ENCODE measurements at regions not wholly inside any gene's neighbourhood (a gene's known extent, or its start where the extent isn't known, plus 50 kb on each side); places are given as distances from the start of the nearest gene placed in this dataset.

DNA sequence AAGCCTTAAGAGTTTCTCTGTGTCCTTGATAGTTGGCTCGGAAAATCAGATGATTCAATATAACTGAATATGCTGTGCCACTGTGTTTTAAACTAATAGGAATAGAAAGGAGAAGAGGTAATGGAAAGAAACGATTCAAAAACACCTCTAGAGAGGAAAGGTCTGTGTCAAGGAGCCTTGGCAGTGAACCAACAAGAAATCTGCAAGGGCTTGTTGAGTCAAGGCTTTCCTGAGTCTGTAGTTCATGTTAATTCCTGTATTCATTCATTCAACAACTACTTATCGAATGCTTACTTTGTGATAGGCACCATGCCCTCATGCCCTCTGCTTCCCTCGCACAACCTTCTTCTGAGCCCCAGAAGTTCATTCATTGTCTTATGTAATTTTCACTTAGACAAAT lies 336.0 kb downstream of the PDHA2 start:
- H3F3A ChIP-seq (replicated peaks; ENCODE audit: low read depth), result no peaks in the 10 kb centered on the region
- no peaks in the 10 kb centered on the region for H3K36me3 ChIP-seq (ENCODE audit: insufficient read depth)
- H3K27ac Mint-ChIP-seq, result no peak overlapping the region
- no peaks in the 10 kb centered on the region for H3K27me3 Mint-ChIP-seq (ENCODE audit: insufficient read depth, low read depth, poor library complexity)
- no peaks in the 10 kb centered on the region for H3K9me2 ChIP-seq (ENCODE audit: insufficient read depth)
- ATAC-seq (no peak), DNase-seq (ENCODE audit: low spot score) (no peak)
- no peak overlapping the region for H2AFZ ChIP-seq
- H3K36me3 Mint-ChIP-seq (ENCODE audit: low read depth), result no peaks in the 10 kb centered on the region
- no peaks in the 10 kb centered on the region for H3K4me1 Mint-ChIP-seq
- no peaks in the 10 kb centered on the region for H3K4me1 ChIP-seq (ENCODE audit: insufficient read depth)
- no peak overlapping the region for H3K4me3 ChIP-seq
- H3K79me2 ChIP-seq (replicated peaks; ENCODE audit: insufficient read depth), result no peaks in the 10 kb centered on the region
- no peaks in the 10 kb centered on the region for H4K20me1 ChIP-seq (replicated peaks; ENCODE audit: insufficient read depth)
- H3K4me3 Mint-ChIP-seq, result no peak overlapping the region
- H3K4me2 ChIP-seq, result no peak overlapping the region
- H3K27ac ChIP-seq (ENCODE audit: low read depth), result no peak overlapping the region
- TF ChIP-seq, protein P1, sequence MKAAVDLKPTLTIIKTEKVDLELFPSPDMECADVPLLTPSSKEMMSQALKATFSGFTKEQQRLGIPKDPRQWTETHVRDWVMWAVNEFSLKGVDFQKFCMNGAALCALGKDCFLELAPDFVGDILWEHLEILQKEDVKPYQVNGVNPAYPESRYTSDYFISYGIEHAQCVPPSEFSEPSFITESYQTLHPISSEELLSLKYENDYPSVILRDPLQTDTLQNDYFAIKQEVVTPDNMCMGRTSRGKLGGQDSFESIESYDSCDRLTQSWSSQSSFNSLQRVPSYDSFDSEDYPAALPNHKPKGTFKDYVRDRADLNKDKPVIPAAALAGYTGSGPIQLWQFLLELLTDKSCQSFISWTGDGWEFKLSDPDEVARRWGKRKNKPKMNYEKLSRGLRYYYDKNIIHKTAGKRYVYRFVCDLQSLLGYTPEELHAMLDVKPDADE (IDR thresholded peaks at IDR 0.05), result no peak
- TF ChIP-seq EZH2phosphoT487 (IDR thresholded peaks at IDR 0.05; ENCODE audit: unreplicated experiment) (no peak), EZH2 (IDR thresholded peaks at IDR 0.05; ENCODE audit: low read depth, unreplicated experiment) (no peak), POLR2AphosphoS5 (IDR thresholded peaks at IDR 0.05; ENCODE audit: low read depth) (no peak), ZNF331 (CRISPR knock-in tag; IDR thresholded peaks at IDR 0.05; ENCODE audit: low read depth) (no peak)
- TF ChIP-seq, protein P2, sequence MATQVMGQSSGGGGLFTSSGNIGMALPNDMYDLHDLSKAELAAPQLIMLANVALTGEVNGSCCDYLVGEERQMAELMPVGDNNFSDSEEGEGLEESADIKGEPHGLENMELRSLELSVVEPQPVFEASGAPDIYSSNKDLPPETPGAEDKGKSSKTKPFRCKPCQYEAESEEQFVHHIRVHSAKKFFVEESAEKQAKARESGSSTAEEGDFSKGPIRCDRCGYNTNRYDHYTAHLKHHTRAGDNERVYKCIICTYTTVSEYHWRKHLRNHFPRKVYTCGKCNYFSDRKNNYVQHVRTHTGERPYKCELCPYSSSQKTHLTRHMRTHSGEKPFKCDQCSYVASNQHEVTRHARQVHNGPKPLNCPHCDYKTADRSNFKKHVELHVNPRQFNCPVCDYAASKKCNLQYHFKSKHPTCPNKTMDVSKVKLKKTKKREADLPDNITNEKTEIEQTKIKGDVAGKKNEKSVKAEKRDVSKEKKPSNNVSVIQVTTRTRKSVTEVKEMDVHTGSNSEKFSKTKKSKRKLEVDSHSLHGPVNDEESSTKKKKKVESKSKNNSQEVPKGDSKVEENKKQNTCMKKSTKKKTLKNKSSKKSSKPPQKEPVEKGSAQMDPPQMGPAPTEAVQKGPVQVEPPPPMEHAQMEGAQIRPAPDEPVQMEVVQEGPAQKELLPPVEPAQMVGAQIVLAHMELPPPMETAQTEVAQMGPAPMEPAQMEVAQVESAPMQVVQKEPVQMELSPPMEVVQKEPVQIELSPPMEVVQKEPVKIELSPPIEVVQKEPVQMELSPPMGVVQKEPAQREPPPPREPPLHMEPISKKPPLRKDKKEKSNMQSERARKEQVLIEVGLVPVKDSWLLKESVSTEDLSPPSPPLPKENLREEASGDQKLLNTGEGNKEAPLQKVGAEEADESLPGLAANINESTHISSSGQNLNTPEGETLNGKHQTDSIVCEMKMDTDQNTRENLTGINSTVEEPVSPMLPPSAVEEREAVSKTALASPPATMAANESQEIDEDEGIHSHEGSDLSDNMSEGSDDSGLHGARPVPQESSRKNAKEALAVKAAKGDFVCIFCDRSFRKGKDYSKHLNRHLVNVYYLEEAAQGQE (IDR thresholded peaks at IDR 0.05; ENCODE audit: unreplicated experiment), result no peak
- TF ChIP-seq, protein P3, sequence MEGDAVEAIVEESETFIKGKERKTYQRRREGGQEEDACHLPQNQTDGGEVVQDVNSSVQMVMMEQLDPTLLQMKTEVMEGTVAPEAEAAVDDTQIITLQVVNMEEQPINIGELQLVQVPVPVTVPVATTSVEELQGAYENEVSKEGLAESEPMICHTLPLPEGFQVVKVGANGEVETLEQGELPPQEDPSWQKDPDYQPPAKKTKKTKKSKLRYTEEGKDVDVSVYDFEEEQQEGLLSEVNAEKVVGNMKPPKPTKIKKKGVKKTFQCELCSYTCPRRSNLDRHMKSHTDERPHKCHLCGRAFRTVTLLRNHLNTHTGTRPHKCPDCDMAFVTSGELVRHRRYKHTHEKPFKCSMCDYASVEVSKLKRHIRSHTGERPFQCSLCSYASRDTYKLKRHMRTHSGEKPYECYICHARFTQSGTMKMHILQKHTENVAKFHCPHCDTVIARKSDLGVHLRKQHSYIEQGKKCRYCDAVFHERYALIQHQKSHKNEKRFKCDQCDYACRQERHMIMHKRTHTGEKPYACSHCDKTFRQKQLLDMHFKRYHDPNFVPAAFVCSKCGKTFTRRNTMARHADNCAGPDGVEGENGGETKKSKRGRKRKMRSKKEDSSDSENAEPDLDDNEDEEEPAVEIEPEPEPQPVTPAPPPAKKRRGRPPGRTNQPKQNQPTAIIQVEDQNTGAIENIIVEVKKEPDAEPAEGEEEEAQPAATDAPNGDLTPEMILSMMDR (conservative IDR thresholded peaks at IDR 0.05; ENCODE audit: low read depth in 2 of 2), result no peak
- TF ChIP-seq, protein P4, sequence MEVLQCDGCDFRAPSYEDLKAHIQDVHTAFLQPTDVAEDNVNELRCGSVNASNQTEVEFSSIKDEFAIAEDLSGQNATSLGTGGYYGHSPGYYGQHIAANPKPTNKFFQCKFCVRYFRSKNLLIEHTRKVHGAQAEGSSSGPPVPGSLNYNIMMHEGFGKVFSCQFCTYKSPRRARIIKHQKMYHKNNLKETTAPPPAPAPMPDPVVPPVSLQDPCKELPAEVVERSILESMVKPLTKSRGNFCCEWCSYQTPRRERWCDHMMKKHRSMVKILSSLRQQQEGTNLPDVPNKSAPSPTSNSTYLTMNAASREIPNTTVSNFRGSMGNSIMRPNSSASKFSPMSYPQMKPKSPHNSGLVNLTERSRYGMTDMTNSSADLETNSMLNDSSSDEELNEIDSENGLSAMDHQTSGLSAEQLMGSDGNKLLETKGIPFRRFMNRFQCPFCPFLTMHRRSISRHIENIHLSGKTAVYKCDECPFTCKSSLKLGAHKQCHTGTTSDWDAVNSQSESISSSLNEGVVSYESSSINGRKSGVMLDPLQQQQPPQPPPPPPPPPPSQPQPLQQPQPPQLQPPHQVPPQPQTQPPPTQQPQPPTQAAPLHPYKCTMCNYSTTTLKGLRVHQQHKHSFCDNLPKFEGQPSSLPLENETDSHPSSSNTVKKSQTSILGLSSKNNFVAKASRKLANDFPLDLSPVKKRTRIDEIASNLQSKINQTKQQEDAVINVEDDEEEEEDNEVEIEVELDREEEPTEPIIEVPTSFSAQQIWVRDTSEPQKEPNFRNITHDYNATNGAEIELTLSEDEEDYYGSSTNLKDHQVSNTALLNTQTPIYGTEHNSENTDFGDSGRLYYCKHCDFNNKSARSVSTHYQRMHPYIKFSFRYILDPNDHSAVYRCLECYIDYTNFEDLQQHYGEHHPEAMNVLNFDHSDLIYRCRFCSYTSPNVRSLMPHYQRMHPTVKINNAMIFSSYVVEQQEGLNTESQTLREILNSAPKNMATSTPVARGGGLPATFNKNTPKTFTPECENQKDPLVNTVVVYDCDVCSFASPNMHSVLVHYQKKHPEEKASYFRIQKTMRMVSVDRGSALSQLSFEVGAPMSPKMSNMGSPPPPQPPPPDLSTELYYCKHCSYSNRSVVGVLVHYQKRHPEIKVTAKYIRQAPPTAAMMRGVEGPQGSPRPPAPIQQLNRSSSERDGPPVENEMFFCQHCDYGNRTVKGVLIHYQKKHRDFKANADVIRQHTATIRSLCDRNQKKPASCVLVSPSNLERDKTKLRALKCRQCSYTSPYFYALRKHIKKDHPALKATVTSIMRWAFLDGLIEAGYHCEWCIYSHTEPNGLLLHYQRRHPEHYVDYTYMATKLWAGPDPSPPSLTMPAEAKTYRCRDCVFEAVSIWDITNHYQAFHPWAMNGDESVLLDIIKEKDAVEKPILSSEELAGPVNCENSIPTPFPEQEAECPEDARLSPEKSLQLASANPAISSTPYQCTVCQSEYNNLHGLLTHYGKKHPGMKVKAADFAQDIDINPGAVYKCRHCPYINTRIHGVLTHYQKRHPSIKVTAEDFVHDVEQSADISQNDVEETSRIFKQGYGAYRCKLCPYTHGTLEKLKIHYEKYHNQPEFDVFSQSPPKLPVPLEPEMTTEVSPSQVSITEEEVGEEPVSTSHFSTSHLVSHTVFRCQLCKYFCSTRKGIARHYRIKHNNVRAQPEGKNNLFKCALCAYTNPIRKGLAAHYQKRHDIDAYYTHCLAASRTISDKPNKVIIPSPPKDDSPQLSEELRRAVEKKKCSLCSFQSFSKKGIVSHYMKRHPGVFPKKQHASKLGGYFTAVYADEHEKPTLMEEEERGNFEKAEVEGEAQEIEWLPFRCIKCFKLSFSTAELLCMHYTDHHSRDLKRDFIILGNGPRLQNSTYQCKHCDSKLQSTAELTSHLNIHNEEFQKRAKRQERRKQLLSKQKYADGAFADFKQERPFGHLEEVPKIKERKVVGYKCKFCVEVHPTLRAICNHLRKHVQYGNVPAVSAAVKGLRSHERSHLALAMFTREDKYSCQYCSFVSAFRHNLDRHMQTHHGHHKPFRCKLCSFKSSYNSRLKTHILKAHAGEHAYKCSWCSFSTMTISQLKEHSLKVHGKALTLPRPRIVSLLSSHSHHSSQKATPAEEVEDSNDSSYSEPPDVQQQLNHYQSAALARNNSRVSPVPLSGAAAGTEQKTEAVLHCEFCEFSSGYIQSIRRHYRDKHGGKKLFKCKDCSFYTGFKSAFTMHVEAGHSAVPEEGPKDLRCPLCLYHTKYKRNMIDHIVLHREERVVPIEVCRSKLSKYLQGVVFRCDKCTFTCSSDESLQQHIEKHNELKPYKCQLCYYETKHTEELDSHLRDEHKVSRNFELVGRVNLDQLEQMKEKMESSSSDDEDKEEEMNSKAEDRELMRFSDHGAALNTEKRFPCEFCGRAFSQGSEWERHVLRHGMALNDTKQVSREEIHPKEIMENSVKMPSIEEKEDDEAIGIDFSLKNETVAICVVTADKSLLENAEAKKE (CRISPR knock-in tag; IDR thresholded peaks at IDR 0.05), result no peak
- H3K27me3 ChIP-seq (ENCODE audit: insufficient read depth), result no peaks in the 10 kb centered on the region
- H3K9me3 Mint-ChIP-seq, result no peaks in the 10 kb centered on the region

Data from GM23338 (cell line).